ENCODE measurements at regions not wholly inside any gene's neighbourhood (a gene's known extent, or its start where the extent isn't known, plus 50 kb on each side); places are given as distances from the start of the nearest gene placed in this dataset.
A peak's percentile ranks its signal among the peaks of the same experiment; 100 is the strongest.

- no TSS peak for BruUV-seq (replicated peaks)
- peak; percentile 36 for DNase-seq (ENCODE audit: unreplicated experiment)
- no peak for TF ChIP-seq CTCF (IDR thresholded peaks at IDR 0.05; ENCODE audit: unreplicated experiment)
- intact Hi-C loops (cut with micrococcal nuclease), result no loop called here
- Mint-ChIP-seq H3K27ac (ENCODE audit: low read depth, unreplicated experiment) (no peak overlapping the region), H3K27me3 (ENCODE audit: insufficient read depth, unreplicated experiment) (no peaks in the 10 kb centered on the region), H3K4me3 (ENCODE audit: unreplicated experiment) (no peak overlapping the region), H3K36me3 (ENCODE audit: insufficient read depth, unreplicated experiment) (no peaks in the 10 kb centered on the region), H3K9me3 (ENCODE audit: unreplicated experiment) (peaks cover 8% of the 10 kb centered on the region), H3K4me1 (ENCODE audit: insufficient read depth, unreplicated experiment) (no peaks in the 10 kb centered on the region)
- CTCF ChIA-PET, result no interaction called here
- POLR2A ChIA-PET, result interaction anchor here (0.5 to 0.7 kb wide), 2 partner anchors 126 to 427 kb away, joined by 3 read pairs; no protein-coding TSS in a partner anchor
These were observed 739.9 kb downstream of the SLC16A7 start for GRCh38 chr12:60335745-60336144.

- Mint-ChIP-seq H3K9me3 (ENCODE audit: unreplicated experiment) (peaks cover 8% of the 10 kb centered on the region), H3K4me3 (ENCODE audit: unreplicated experiment) (no peak overlapping the region), H3K27me3 (ENCODE audit: insufficient read depth, unreplicated experiment) (no peaks in the 10 kb centered on the region), H3K4me1 (ENCODE audit: insufficient read depth, unreplicated experiment) (no peaks in the 10 kb centered on the region), H3K27ac (ENCODE audit: low read depth, unreplicated experiment) (no peak overlapping the region), H3K36me3 (ENCODE audit: insufficient read depth, unreplicated experiment) (no peaks in the 10 kb centered on the region)
- no peak for DNase-seq (ENCODE audit: unreplicated experiment)
- intact Hi-C loops (cut with micrococcal nuclease), result no loop called here
- ChIA-PET CTCF (no interaction called here), POLR2A (interaction anchor here (0.7 kb wide), 1 partner anchor 1272 kb away, joined by 3 read pairs; no protein-coding TSS in a partner anchor)
- no peak for TF ChIP-seq CTCF (IDR thresholded peaks at IDR 0.05; ENCODE audit: unreplicated experiment)
- no TSS peak for BruUV-seq (replicated peaks)
These were observed 742.2 kb downstream of the SLC16A7 start for GRCh38 chr12:60337839-60338549.

- Mint-ChIP-seq H3K36me3 (ENCODE audit: insufficient read depth, unreplicated experiment) (no peaks in the 10 kb centered on the region), H3K9me3 (ENCODE audit: unreplicated experiment) (no peaks in the 10 kb centered on the region), H3K27me3 (ENCODE audit: insufficient read depth, unreplicated experiment) (no peaks in the 10 kb centered on the region), H3K4me1 (ENCODE audit: insufficient read depth, unreplicated experiment) (no peaks in the 10 kb centered on the region), H3K27ac (ENCODE audit: low read depth, unreplicated experiment) (no peak overlapping the region), H3K4me3 (ENCODE audit: unreplicated experiment) (no peak overlapping the region)
- no peak for TF ChIP-seq CTCF (IDR thresholded peaks at IDR 0.05; ENCODE audit: unreplicated experiment)
- intact Hi-C loops (cut with micrococcal nuclease), result no loop called here
- ChIA-PET CTCF (no interaction called here), POLR2A (no interaction called here)
- DNase-seq (ENCODE audit: unreplicated experiment), result peak; percentile 5
- BruUV-seq (replicated peaks), result no TSS peak
These were observed 749.6 kb downstream of the SLC16A7 start for GRCh38 chr12:60345442-60345841.

GRCh38 chr12:60349232-60349978 lies 753.6 kb downstream of the SLC16A7 start:
- POLR2A ChIA-PET, result no interaction called here
- intact Hi-C loops (cut with micrococcal nuclease), result no loop called here
- DNase-seq (ENCODE audit: unreplicated experiment), result no peak
- H3K27me3 Mint-ChIP-seq (ENCODE audit: insufficient read depth, unreplicated experiment), result no peaks in the 10 kb centered on the region
- H3K27ac Mint-ChIP-seq (ENCODE audit: low read depth, unreplicated experiment), result no peak overlapping the region
- no TSS peak for BruUV-seq (replicated peaks)
- no peak for TF ChIP-seq CTCF (IDR thresholded peaks at IDR 0.05; ENCODE audit: unreplicated experiment)
- no peaks in the 10 kb centered on the region for H3K4me1 Mint-ChIP-seq (ENCODE audit: insufficient read depth, unreplicated experiment)
- no peaks in the 10 kb centered on the region for H3K36me3 Mint-ChIP-seq (ENCODE audit: insufficient read depth, unreplicated experiment)
- H3K4me3 Mint-ChIP-seq (ENCODE audit: unreplicated experiment), result no peak overlapping the region
- H3K9me3 Mint-ChIP-seq (ENCODE audit: unreplicated experiment), result no peaks in the 10 kb centered on the region
- CTCF ChIA-PET, result no interaction called here

Measured in MCF 10A (cell line).